GM18502 (cell line): ENCODE measurements at regions not wholly inside any gene's neighbourhood (a gene's known extent, or its start where the extent isn't known, plus 50 kb on each side); places are given as distances from the start of the nearest gene placed in this dataset.
"Not testable (repeated sequence)": the region's sequence is repeated elsewhere in the genome, so short reads cannot be mapped to it uniquely, and the experiment has no call there.

Experiments
- ATAC-seq: cut with Tn5 transposase; IDR thresholded peaks from one replicate; pipeline ENCODE4 v1.9.1; 2021; ENCODE audit warnings: mild to moderate bottlenecking; ENCODE audit not compliant: unreplicated experiment, poor library complexity

DNA sequence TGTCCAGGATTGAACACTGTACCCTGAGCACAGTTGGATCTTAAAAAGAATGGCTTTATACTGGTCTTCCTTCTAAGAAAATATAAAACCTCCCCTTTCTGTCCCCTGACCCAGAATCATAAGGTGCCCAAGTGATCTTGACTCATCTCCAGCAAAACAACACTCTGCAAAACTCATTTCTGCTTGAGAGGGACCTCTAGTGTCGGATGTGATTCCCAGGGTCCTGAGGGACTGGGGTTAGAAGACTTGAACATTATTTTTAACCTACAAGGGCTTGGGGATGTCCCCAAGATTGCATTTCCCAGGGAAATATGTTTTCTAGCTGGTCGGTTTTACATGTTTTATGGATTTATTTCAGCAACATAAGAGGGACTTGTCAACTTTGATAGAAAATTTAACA is 1318.5 kb upstream of the CELF4 start:
- ATAC-seq: no peak

DNA sequence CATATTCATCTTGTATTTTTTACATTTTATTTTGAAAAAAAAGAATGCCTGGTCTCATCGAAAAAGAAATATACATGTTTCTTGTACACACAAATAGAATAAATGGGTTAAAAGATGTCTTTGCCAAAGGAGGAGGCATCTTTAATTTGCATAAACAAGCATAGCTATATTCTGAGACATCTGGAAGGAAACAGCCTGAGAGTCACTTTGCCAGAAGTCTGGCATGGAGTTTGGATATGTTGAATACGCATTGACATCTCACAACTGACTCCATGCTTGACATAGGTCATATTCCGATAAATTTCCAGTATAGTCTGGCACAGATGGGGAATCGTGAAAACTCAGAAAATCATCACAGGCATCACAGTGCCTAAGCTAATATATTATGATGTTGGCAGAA is 1317.5 kb upstream of the CELF4 start:
- no peak for ATAC-seq

DNA sequence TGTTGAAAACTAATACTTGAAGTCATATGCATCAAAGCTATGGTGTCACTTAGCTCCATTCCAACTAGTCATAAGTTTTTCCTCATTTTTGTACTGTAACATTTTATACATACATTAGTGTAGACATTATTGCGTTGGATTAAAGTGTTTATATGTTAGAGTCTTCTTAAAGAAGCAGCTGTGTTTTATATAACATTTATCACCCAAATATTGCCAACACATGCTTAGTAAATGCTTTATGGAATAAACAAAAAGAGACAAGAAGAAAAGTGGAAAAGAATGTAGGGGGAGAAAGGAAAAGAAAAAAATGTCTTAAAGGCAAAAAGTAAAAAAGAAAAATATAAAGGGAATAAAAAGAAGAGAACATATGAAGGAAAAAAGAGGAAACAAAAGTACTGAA is 1314.3 kb upstream of the CELF4 start:
- ATAC-seq: no peak

DNA sequence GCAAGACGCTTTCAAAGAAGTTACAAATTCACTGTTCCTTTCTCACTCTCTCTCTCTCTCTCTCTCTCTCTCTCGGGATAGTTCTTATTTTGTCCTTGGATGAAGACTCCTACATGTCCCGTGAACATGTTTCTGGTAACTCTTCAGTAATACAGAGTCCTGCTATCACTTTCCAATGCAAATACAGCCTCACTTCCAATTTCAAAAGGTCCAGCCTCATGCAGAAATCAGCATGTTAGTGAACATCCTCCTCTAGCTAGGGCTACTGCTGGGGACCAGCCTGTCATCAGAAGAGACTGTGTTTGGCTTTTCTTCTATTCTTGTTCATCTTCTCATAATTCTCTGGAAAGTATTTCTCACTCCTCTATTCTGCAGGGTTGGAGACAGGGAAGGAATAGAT is 1306.7 kb upstream of the CELF4 start:
- ATAC-seq: no peak

DNA sequence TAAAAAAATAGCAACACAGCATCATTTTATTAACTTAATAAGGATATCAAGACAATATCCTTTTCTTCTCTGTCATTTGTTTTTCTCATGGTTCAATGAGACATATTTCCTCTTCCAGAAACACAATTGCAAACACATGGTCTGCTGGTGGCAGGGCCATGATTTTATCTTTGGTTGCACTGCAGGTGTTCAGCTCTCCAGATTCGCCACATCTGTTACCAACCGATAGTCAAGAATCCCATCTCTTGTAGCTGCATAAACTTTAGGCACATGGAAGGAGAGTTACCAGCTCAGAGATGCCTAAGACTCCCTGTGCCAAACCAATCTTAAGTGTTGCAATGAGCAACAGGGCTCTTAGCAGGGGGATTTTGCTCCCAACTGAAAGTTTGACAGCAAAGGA is 1303.2 kb upstream of the CELF4 start:
- no peak for ATAC-seq

DNA sequence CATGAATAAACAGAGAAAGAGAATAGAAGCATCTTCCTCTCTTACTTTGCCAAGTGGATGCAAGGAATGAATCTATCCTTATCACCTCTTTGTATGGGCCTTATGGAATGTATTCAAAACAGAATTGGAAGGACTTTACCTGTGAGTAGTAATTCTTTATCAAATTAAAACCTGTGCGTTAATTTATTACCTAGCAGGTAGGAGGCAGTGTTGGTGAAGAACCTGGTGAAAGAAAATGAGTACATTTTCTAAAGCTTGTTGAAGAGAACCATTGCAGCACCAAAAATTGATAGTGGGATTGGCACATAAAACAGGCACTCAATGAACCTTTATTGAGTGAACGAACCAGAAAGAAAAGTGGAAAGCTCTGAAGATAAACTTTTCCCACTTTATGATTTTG is 1302.1 kb upstream of the CELF4 start:
- no peak for ATAC-seq

DNA sequence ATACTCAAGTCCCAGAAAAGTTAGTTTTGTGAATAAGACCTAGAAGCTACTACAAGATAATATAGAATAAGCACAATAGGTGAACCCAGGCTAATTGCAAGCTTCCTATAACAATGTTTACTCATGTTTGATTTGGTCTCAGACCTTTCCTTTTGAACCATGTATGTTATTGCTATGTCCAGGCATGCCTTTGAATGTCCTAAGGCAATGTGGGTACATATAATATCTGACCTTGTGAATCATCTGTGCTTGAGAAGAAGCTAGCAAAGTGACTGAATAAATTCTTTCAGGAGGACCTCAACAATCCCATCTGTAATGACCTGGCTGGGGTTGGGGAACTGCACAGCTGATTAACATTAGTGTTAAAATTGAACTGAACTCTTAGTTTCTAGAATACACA is 1285.9 kb upstream of the CELF4 start:
- no peak for ATAC-seq

DNA sequence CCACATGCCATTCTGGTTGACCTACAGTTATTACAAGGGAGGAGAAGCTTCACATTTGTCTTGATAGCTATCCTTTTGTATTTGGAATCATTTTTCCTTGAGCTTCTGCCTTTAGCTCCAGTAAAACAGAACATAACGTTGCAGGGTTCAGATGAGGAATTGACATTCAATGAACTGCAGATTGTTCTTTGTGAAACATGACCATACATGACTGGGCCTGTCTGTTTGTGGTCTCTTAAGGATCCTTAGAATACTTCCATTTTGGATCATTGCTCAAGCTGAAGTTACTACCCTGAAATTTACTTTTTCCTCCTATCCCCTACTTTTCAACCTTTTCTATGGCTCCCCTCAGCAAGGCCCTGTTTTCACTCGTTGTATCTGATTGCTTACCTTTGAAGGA is 1281.7 kb upstream of the CELF4 start:
- ATAC-seq: no peak

DNA sequence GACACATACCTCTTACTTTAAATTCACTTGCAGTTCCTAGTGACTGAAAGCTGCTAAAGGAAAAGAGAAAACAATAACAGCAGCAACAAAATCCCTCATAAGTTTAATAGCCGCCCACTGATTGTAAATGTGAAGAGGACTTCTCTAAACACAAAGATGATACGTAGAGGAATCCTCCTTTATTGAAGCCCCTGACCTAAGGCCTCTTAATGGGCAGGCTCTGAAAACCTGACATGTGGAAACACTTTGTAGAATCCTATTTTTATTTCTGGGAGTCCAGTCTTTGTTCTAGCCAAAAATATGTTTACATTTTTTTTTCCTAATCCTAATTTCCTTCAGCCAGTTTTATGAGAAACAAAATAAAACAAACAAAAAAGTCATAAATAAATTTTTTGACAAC is 1277.7 kb upstream of the CELF4 start:
- no peak for ATAC-seq

DNA sequence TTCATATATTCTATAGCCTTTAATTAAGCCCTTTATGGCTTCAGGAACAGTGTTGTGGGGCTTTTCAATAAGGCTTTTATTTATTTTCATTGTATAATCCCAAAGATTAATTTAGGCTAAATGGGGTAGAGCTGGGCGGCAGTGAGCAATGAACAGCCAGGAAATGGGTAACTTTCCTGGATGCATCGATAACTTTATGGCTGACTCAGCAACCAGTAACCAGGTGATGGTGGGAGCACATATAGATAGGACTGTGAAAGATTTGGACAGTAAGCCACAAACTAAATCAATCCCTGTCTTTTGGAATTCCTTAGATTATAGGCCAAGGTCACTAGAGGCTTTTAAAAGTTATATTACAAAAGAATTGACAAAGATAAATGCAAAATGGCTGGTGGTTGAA is 1260.6 kb upstream of the CELF4 start:
- ATAC-seq: no peak

DNA sequence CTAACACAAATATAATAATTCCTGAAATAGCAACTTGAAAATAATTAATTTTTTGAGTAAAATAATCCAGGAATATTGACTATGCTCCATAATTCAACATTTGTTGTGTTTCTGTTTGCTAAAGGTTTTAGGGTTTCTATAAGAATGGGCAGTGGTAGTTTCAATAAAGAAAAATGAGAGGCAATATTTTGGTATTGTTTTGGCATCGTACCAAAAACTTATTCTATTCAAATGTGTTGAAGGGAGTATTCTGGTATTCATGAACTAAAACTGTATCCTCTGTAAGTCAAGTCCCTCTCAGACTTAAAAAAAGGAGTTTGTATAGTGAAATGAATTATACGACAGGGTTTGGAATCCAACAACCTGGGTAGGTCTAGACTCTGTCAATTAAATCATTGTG is 1245.6 kb upstream of the CELF4 start:
- no peak for ATAC-seq

DNA sequence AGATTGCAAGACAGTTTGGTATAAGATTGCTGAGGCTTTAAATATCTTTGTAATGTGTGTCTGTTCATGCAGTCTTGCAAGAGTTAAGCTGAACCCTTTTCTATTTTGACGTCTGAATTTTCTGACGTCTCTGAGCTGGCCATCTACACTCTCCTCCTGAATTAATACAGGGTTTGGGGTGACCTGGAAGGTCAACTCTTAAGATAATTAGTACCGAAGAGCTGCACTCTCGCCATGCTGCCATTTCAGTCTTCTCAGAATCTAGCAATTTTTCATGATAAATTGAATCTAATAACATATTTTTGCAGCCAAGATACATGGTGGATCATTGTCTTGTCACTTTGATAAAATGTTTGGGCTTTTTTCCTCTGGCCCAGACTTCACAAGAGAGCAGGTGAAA is 1245.2 kb upstream of the CELF4 start:
- no peak for ATAC-seq

DNA sequence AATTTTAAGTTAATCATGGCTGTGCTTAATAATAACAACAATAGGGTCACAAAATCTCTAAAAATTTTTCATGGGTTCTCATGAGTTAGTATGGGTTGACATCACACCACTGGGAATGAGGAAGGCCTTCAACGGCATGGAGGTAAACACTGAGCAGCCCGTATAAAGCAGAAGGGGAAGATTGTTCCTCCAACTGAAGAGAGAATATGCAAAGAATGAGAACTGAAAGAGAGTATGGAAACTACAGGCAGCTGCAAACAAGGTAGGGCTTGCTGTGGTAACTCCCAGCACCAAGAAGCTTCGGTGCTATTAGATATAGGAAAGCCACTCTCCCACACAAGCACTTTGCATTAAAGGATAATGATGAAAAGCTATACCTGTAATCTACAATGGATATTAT is 1242.3 kb upstream of the CELF4 start:
- ATAC-seq: no peak

DNA sequence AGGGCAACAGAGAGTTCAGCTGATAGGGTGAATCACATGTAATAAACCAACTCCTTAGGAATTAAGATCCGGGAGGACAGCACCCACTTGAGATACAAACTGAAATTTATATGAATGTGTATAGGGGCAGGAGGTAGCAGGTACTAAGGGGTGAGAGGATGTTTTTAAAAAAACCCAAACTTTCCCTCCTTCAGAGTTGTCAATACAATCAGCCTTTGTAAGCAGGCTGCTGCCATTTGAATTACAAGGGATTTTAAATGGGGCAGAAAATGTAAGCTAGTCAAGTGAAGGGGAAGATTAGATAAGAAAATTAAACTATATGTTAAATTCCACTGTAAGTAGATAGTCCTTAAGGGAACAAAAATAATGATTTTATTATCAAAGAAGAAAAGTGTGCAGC is 1239.7 kb upstream of the CELF4 start:
- no peak for ATAC-seq

DNA sequence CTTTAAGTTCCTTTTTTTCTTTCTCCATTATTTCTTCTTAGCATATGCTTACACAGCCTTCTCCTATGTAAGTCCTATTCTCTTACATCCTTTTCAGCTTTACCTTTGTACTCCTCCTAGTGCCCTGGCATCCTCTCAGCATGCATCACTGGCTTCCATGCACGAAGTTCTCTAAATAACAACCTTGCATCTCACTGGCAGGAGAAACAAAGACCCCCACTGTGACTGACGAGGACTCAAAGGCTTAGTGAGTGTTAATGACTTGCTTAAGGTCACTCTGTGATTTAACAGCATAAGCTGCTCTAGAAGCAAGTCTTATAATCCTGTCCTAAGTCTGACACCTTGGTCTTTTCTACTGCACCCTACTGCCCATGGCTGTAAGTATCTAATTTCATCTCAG is 1236.0 kb upstream of the CELF4 start:
- no peak for ATAC-seq

DNA sequence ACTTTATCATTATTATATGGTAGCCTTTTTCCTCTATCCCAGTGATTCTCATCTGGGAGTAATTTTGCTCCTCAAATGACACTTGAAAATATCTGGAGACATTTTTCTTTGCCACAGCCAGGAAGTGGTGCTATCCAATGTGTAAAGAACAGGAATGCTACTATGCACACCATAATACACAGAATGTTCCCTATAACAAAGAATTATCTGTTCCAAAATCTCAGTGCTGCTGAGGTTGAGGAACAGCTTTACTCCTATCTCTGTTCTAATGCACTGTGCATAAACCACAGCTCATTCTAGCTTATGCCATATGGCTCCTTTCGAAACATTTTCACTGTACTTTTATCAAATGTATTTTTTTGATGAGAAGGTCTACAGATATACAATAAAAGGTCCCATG is 1231.2 kb upstream of the CELF4 start:
- no peak for ATAC-seq

DNA sequence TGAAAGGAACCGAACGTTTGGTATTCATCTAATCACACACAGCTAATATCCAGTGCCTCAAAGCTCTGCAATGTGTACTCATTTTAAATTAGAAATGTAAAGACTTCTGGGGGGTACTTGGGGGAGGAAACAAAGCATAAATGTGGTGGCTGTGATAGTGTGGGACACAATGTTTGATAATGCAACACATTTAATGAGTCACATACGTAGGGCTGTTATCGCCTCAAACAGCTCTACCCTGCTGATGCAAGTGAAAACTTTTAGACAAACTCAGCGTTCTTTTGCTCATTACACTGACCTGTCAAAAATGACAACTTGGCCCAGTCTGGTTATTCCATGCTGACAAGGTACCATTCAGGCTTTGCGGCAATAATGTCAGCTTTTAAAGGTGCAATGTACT is 1227.1 kb upstream of the CELF4 start:
- no peak for ATAC-seq

DNA sequence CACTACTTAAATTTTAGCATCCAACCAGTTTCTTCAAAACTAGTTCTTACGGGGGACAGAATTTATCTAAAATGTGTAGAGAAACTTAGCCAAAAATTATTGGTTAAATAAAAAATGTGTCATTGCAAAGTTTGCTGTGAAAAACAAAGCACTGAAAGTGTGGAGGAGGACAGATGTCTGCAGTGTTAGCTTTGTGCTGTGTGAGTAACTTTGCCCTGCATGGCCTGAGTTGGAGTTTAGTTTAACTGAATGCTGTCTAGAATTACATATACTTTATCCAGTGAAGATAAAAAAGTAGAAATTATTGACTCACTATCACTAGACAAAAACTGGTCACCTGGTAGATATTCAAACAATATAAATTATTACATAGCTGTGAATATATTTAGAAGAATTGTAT is 1225.2 kb upstream of the CELF4 start:
- no peak for ATAC-seq

DNA sequence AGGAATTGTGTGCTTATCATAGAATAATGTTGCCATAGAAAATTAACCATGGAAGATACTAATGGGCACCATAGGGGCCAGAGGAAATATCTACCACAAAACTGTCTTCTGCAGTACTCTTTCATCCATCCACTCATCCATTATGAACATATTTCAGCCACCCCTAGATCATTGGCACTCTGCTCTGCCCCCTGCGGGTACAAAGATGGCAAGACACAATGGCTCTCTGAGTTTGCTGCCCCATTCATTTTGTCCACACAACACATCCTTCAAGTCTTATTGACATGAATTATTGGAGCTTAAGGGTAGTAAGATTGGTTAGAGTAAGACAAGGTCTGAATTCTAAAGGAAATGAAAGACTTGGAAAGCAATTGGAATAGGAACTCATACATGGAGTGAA is 1224.7 kb upstream of the CELF4 start:
- no peak for ATAC-seq

DNA sequence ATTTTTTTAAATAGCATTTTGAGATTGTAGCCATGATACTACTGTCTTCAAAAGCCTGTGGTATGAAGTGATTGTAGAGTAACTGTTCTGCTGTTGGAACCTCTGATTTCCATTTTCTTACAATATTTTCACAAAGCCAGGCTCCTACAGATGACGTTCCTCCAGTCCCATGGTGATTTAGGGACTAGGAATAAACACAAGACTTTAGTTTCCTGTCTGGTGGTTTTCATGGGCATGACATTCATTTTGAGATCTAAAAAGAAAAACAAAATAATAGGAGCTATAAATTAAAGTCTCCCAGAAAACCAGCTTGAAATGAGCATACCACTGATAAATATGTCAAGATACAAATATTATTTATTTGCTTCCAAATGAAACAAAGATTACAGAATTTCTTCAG is 1223.5 kb upstream of the CELF4 start:
- no peak for ATAC-seq

DNA sequence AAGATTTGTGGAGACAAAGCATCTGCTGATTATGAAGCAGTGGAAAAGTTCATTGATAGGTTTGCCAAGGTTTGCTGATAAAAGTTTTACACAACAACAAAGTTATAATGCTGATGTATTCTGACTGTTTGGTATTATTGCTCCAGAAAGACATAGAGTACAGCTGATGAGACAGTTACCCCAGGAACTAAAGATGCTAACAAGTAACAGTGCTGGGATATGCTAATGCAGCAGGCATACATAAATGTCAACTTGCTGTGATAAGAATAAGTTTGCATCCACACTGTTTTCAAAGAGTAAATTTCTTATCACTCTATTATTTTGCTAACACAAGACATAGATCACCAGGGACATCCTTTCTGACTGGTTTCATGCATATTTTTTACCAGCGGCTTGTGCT is 1221.3 kb upstream of the CELF4 start:
- ATAC-seq: no peak

DNA sequence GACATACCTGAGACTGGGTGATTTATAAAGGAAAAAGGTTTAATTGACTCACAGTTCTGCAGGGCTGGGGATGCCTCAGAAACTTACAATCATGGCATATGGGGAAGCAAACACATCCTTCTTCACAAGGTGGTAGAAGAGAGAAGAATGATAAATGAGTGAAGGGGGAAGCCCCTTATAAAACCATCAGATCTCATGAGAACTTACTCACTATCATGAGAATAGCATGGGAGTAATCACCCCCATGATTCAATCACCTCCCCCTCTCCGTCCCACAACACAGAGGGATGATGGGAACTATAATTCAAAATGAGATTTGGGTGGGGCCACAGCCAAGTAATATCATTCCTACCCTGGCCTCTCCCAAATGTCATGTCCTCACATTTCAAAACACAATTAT is 1206.0 kb upstream of the CELF4 start:
- not testable (repeated sequence) for ATAC-seq

DNA sequence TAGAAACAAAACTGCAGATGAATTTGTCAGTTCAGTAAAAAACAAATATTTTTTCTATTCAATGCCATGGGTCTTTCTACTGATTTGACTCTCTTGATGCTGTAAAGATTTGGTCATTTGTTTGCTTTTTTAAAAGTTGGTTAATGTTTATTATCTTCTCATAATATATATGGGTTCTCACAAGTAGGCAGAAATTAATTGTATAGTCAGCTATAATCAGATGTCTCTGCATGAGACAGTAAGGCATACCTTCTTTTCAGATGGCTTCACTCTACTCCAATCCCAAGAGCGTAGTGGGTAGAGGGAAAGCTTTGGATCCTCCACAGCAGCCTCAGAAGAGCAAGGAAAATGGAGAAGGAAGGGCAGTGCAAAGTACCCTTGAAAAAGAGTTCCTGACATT is 1202.9 kb upstream of the CELF4 start:
- no peak for ATAC-seq

DNA sequence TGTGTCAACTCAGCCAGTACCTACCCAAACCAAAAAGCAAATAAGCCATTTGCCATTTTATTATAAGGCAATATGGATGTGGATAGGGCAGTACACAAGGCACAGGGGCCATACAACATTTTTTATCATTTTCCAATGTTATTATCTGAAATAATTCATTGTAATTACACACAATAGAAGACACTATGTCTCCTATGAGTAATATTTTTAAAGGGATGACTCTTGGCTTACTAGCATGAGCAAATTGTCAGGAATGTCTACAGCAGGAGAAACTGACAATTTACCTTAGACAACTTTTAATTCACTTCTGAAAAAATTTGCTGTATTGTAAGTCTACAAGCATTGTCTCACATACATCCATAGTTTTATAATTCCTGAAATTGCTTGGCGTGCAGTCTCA is 1193.9 kb upstream of the CELF4 start:
- no peak for ATAC-seq
